AG10803 (cell line): ENCODE measurements at regions not wholly inside any gene's neighbourhood (a gene's known extent, or its start where the extent isn't known, plus 50 kb on each side); places are given as distances from the start of the nearest gene placed in this dataset.

Experiments used
- DNase-seq: peaks from one replicate; pipeline ENCODE4 v3.0.0; 2010; ENCODE audit warnings: low read depth
- H3K4me3 ChIP-seq: 2 replicates; pipeline ENCODE4 v1.5.1; 2011; ENCODE audit warnings: mild to moderate bottlenecking, low read length, control low read depth
- TF ChIP-seq, protein P1 (sequence below): conservative IDR thresholded peaks from 2 replicates; pipeline ENCODE4 v1.5.1; 2011; ENCODE audit warnings: mild to moderate bottlenecking, low read length, control low read depth, inconsistent platforms

DNA sequence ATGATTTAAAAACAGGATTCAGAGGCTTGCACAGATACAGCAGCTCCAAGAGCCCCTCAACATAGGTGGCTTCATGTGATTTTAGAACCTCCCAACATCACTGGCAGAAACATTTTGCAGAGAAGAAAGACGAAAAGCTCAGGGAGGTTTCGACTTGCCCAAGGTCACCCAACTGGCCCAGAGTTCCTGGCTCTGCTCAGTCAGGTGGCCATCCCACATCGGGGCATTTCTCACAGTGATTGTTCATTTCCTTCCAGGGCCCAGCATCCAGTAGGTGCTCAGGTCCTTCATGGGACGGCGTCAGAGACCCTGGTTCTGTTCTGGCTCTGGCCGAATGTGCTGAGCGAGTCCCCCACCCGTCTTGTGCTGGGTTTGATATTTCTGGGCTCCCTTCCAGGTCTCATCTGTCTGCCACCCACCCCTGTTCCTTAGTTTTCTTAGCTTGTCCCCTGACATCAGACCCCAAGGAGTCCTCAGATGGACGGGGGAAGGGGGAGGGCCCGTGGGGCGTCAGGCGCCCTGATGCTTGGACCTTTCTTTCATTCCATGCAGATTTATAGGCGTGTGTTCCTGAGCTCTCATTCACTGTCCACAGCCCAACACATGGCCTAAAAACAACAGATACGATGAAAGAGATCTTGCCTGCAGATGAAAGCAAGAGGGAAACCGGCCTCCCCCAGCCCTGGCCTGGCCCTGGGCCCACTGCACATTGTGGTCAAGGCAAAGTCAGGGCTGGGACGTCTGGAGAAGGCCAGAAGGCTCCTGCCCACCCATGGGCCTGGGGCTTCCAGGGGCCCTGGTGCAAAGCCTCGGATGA is 123.1 kb upstream of the ZBTB40 start:
- no peak for DNase-seq
- TF ChIP-seq, protein P1, sequence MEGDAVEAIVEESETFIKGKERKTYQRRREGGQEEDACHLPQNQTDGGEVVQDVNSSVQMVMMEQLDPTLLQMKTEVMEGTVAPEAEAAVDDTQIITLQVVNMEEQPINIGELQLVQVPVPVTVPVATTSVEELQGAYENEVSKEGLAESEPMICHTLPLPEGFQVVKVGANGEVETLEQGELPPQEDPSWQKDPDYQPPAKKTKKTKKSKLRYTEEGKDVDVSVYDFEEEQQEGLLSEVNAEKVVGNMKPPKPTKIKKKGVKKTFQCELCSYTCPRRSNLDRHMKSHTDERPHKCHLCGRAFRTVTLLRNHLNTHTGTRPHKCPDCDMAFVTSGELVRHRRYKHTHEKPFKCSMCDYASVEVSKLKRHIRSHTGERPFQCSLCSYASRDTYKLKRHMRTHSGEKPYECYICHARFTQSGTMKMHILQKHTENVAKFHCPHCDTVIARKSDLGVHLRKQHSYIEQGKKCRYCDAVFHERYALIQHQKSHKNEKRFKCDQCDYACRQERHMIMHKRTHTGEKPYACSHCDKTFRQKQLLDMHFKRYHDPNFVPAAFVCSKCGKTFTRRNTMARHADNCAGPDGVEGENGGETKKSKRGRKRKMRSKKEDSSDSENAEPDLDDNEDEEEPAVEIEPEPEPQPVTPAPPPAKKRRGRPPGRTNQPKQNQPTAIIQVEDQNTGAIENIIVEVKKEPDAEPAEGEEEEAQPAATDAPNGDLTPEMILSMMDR = no peak
- H3K4me3 ChIP-seq = no peak overlapping the region

DNA sequence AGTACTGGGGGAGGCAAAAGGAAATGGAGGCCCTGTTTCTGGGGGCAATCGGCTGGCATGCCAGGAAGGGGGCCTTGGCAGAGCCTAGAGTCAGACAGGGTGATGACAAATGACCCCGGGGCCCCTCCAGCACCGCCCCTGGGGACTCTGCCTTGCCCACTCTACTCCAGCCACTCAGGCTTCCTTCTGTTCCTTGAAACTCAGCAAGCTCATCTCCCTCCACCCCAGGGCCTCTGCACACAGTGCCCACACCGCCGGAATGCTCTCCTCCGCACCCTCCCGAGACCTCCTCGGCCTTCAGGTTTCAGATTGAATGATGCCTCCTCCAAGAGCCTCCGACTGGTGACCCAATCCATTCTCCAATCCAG is 122.5 kb upstream of the ZBTB40 start:
- H3K4me3 ChIP-seq = no peak overlapping the region
- no peak for DNase-seq
- TF ChIP-seq, protein P1 = no peak

DNA sequence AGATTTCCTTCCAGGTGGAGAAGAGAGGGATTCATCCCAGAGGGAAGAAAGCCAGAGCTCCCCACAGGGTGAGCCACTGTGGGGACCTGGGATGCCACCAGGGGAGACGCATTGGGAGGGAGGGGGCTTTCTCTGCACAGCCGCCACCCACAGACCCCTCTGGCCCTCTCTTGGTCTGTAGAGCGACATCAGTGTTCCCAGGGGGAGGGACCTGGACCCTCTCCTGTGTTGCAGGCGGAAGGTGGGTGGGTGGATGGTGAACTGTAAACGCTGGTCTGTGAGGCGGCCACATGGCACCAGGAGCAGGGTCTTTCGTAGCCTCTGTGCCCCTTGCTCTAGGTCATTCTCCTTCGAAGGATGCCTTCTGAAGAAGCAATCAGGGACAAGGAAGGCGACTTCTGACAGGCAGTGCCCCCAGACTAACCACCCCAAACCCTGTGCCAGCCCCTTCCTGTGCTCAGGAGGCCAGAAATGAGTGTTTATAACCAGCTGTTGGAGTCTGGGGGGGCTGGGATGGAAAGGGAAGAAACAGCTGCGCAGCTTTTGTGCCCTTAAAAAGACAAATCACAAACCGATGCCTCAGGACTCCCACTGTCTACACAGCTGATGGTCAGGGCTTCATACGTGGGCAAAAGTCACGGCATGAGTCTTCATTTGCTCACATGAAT is 121.4 kb upstream of the ZBTB40 start:
- TF ChIP-seq, protein P1 = no peak
- no peak overlapping the region for H3K4me3 ChIP-seq
- no peak for DNase-seq

DNA sequence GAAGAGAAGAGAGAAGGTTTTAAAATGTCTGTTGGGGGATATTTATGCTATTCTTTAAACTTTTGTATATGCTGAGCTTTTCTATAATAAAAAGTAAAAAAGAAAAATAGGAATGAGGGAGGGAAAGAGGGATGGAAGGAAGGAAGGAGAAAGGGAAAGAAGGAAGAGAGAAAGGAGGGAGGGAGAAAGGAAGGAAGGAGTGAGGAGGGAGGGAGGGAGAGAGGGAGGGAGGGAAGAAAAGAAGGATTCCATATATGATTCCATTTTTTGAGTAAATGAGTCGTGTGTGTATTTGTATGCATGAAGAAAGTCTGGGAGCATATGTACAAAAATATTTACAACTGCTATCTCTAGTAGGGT is 120.9 kb upstream of the ZBTB40 start:
- no peak for DNase-seq
- H3K4me3 ChIP-seq = no peak overlapping the region
- TF ChIP-seq, protein P1 = no peak

DNA sequence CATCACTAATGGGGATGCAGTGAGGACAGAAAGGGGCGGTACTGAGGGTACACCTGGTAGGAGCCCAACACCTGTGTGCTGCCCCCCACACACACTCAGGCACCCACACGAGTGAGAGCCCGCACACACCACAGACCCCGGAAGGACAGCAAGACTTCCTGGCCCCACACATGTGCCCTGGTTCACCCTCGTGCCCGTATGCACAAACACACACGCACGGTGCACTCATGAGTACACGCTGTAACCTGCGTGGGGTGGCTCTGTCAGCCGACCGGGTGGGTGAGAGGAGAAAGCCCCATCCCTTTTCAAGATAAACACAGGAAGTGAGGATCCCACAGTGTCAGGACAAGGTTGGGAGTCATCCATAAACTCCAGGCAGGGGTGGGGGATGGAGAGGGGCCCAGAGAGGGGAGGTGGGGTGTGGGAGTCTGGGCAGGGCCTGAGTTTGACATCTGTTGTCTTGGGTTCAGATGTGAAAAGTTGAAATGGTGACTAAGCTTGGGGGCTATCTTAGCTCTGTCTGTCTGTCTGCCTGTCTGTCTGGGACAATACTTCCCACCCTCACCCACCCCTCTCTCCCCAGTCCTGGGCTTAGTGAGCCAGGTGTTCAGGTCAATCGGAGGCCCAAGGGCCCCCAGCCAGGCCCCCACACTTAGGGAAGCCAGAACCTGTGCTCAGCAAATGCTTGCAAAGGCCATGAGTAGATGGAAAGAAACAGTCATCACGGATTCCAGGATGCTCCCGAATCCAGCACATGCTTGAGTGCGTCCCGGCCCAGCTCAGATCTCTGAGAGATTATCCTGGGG is 119.8 kb upstream of the ZBTB40 start:
- TF ChIP-seq, protein P1 = no peak
- H3K4me3 ChIP-seq = no peak overlapping the region
- no peak for DNase-seq

DNA sequence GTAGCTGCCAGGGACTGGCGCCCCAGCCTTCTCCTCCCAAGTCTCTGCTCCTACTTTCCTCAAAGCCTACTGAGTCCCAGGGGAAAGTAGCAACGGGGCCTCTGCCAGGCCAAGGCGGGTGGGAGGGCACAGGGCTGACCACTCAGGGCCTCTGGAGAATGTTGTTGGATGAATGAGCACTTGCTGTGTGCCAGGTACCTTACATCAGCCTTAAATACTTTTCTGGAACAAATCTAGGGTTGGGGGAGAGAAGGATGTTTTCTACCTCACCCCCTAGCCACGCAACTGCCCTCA is 119.3 kb upstream of the ZBTB40 start:
- no peak for DNase-seq
- TF ChIP-seq, protein P1 = no peak

More for the DNA sequence above, 119.3 kb upstream of the ZBTB40 start:
- no peak overlapping the region for H3K4me3 ChIP-seq
